Heart right ventricle (tissue), 16 donors: ENCODE measurements at regions not wholly inside any gene's neighbourhood (a gene's known extent, or its start where the extent isn't known, plus 50 kb on each side); places are given as distances from the start of the nearest gene placed in this dataset.

Experiments used
- ATAC-seq, 8 donors: fragments of 200-7000 bp; cut with Tn5 transposase; one replicate each; pipeline ENCODE4 v1.9.1; 2020; ENCODE audit warnings: mild to moderate bottlenecking in 8 of 8, moderate library complexity in 8 of 8, moderate number of reproducible peaks in 1 of 8
- DNase-seq, 2 donors: peaks; one replicate each; pipeline ENCODE4 v3.0.0-alpha.2; 2020
- H3K27ac ChIP-seq, 10 donors: fragments of 200-600 bp; sonication (generic) in 2 of 10; one replicate each; pipeline versions ENCODE4 v1.5.0 to v1.8.0; 2020 to 2022; ENCODE audit warnings: mild to moderate bottlenecking in 3 of 10
- H3K27me3 ChIP-seq, 7 donors: fragments of 200-600 bp; one replicate each; pipeline ENCODE4 v1.8.0; 2021 to 2022; ENCODE audit warnings: mild to moderate bottlenecking in 2 of 7
- H3K36me3 ChIP-seq, 9 donors: fragments of 200-600 bp; sonication (generic) in 1 of 9; one replicate each; pipeline versions ENCODE4 v1.5.0 to v1.8.0; 2020 to 2022; ENCODE audit warnings: mild to moderate bottlenecking in 2 of 9
- H3K4me1 ChIP-seq, 9 donors: fragments of 200-600 bp; sonication (generic) in 1 of 9; one replicate each; pipeline versions ENCODE4 v1.5.0 to v1.8.0; 2020 to 2022; ENCODE audit warnings: mild to moderate bottlenecking in 4 of 9
- H3K4me3 ChIP-seq, 10 donors: fragments of 200-600 bp; sonication (generic) in 2 of 10; one replicate each; pipeline versions ENCODE4 v1.5.0 to v1.8.0; 2020 to 2022; ENCODE audit warnings: mild to moderate bottlenecking in 7 of 10, moderate library complexity in 2 of 10
- H3K9me3 ChIP-seq, 11 donors: fragments of 200-600 bp in 10 of 11; sonication (generic) in 2 of 11; one replicate each; pipeline versions ENCODE4 v1.5.0 to v1.8.0; 2013 to 2022; ENCODE audit warnings: mild to moderate bottlenecking in 2 of 11, control low read depth in 1 of 11, moderate library complexity in 1 of 11
- WGBS, 2 donors: extraction: QIAGEN DNeasy Blood & Tissue Kit; methylation state at CpG; one replicate each; pipeline ENCODE4 v1.1.7; 2013; ENCODE audit warnings: inconsistent platforms in 1 of 2; 5-methylcytosine and 5-hydroxymethylcytosine counted together
- intact Hi-C, 10 donors: fragments of 100-400 bp; cut with DNase I; formaldehyde crosslinking; loops; one replicate each; pipeline versions ENCODE4 v1.11.1 to v1.14.2; 2022
- TF ChIP-seq, protein P1 (sequence below), 9 donors: fragments of 200-600 bp; sonication (generic) in 2 of 9; IDR thresholded peaks; one replicate each; pipeline versions ENCODE4 v1.5.0 to v1.8.0; 2021 to 2022; ENCODE audit warnings: antibody characterized with exemption in 9 of 9, mild to moderate bottlenecking in 5 of 9, moderate library complexity in 1 of 9
- donor health status: Arrhythmogenic right ventricular cardiomyopathy.
- donor health status: ischemic (EF 13 %, LVEDD 7.1; RV severe dilation, severe dysfunction).
- donor health status: healthy with polysubstance abuse.
- donor health status: DM: no; HTN: yes; CAD: no.
- donor health status: DM: no; HTN: no; CAD: no.
- donor health status: ischemic (EF 25% LVEDD 6.9; RV normal size, moderate dysfunction).
- donor health status: ischemic (EF 25% LVEDD 5.7; RV mildly dilated, moderate dysfunction).
- donor health status: healthy.
- donor health status: DM: yes; HTN: yes; CAD: no.
- donor health status: Ischemic cardiomyopathy.
- donor health status: ischemic (EF 35%, LVEDD 5.7; RV mildly dilated, moderate dysfunction).
- donor health status: nonischemic (EF 11% LVEDD 7.7; RV severe dilation, severe dysfunction).
- donor health status: DM: yes; HTN: yes; CAD: no.
- donor health status: PGD.
- donor health status: ischemic (EF 29% LVEDD 5.4; RV normal size, mild dysfunction).
- donor health status: nonischemic (EF 23%, LVEDD 6.1; RV moderate dilation, normal function).

DNA sequence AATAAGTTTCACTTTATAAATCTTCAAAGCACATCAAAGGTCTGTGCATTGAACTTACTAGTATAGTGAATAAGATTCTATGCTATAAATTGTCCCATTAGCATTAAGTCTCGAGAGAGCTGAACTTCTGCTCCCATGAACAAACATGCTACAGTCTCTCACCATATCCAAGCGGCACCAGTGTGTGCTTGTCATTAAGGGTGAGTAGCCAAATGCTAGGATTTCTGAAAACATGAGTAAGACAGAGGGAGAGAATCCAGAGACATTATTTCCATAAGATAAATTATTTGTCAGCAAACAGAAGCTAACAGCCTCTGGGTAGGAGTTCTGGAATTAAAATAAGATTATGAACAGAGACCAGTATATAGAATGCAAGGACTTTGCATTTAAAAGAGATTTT is 2882.5 kb downstream of the PCDH9 start:
- WGBS, 2 donors = 53 to 54% methylated on average over 2 of the region's 2 CpGs
- Histone ChIP-seq H3K4me1 (no peaks in the 10 kb centered on the region), H3K36me3 (no peaks in the 10 kb centered on the region), H3K27ac (no peak overlapping the region), H3K4me3 (no peak overlapping the region), H3K27me3 (no peaks in the 10 kb centered on the region), H3K9me3 (peaks cover 0 to 29% (median 0%) of the 10 kb centered on the region in 11 donors)
- TF ChIP-seq, protein P1, sequence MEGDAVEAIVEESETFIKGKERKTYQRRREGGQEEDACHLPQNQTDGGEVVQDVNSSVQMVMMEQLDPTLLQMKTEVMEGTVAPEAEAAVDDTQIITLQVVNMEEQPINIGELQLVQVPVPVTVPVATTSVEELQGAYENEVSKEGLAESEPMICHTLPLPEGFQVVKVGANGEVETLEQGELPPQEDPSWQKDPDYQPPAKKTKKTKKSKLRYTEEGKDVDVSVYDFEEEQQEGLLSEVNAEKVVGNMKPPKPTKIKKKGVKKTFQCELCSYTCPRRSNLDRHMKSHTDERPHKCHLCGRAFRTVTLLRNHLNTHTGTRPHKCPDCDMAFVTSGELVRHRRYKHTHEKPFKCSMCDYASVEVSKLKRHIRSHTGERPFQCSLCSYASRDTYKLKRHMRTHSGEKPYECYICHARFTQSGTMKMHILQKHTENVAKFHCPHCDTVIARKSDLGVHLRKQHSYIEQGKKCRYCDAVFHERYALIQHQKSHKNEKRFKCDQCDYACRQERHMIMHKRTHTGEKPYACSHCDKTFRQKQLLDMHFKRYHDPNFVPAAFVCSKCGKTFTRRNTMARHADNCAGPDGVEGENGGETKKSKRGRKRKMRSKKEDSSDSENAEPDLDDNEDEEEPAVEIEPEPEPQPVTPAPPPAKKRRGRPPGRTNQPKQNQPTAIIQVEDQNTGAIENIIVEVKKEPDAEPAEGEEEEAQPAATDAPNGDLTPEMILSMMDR (IDR thresholded peaks at IDR 0.05) = no peak
- DNase-seq (no peak), ATAC-seq (no peak)
- intact Hi-C loops = no loop called here

DNA sequence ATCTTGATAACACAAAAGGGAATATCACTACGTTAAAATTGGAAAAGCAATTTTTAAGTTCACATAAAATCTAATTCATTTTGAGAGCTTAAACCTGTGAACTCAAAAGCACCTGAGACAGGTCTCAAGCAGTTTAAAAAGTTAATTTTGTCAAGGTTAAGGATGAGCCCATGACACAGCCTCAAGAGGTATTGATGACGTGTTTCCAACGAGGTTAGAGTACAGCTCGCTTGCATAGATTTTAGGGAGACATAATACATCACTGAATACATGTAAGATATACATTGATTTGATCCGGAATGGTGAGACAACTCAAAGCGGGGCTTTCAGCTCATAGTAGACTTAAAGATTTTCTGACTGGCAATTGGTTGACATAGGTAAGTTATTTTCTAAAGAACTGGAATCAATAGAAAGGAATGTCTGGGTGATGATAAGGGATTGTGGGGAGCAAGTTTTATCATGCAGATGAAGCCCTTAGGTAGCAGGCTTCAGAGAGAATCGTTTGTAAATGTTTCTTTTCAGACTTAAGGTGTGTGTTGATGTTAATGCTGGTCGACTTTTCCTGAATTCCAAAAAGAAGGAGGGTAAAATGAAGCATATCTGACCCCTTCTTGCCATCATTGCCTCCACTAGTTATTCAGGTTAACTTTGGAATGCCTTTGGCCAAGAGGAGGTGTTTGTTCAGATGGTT is 2890.6 kb downstream of the PCDH9 start:
- Histone ChIP-seq H3K4me3 (no peak overlapping the region), H3K27me3 (no peaks in the 10 kb centered on the region), H3K9me3 (peaks cover 0 to 35% (median 8%) of the 10 kb centered on the region in 11 donors), H3K36me3 (no peaks in the 10 kb centered on the region), H3K4me1 (no peaks in the 10 kb centered on the region), H3K27ac (no peak overlapping the region)
- WGBS, 2 donors = 69 to 72% methylated on average over 8 of the region's 8 CpGs
- TF ChIP-seq, protein P1 (IDR thresholded peaks at IDR 0.05) = no peak
- intact Hi-C loops = no loop called here
- DNase-seq (no peak), ATAC-seq (no peak)

DNA sequence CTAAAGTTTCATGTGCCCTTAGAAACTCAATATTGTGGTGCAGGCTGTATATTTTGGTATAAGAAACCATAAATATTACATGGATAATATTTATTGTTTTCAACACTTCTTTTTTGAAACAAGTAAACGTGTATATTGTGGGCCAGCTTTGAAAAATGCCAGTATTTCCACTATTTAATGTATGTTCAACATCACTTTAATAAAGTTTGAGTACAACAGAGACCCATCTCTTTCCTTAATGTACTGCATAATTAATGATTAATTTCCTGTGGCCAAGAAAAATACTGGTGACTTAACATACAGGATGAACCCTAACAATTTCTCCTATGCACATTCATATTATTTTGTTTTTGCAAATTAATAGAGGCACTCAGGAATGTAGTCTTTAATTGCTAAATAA is 2891.5 kb downstream of the PCDH9 start:
- WGBS, 2 donors = 40 to 50% methylated on average over 1 of the region's 1 CpG
- intact Hi-C loops = no loop called here
- Histone ChIP-seq H3K27ac (no peak overlapping the region), H3K4me3 (no peak overlapping the region), H3K36me3 (no peaks in the 10 kb centered on the region), H3K4me1 (no peaks in the 10 kb centered on the region), H3K27me3 (no peaks in the 10 kb centered on the region), H3K9me3 (peaks cover 0 to 42% (median 16%) of the 10 kb centered on the region in 11 donors)
- no peak for DNase-seq
- ATAC-seq = no peak
- TF ChIP-seq, protein P1 (IDR thresholded peaks at IDR 0.05) = no peak

DNA sequence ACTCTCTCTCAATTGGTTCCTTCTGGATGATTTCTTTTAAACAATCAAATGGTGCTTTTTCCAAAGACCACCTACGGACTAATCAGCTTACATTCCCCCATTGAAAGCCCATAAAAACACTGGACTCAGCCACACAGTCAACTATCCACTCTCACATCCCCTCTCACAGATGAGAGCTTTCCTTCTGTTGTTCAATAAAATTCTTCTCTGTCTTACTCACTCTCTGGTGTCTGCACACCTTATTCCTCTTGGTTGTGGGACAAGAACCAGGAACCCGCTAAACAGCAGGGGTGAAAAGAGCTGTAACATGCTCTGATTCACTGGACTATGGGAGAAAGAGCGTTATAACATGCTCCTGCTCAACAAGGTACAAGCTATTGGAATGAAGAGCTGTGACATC is 2896.2 kb downstream of the PCDH9 start:
- TF ChIP-seq, protein P1 (IDR thresholded peaks at IDR 0.05) = no peak
- ATAC-seq (no peak), DNase-seq (no peak)
- intact Hi-C loops = no loop called here
- H3K36me3 ChIP-seq = no peaks in the 10 kb centered on the region
- no peak overlapping the region for H3K27ac ChIP-seq
- no peak overlapping the region for H3K4me3 ChIP-seq
- peaks cover 0 to 30% (median 8%) of the 10 kb centered on the region in 11 donors for H3K9me3 ChIP-seq
- 83 to 87% methylated on average over 3 of the region's 3 CpGs for WGBS, 2 donors
- no peaks in the 10 kb centered on the region for H3K4me1 ChIP-seq
- no peaks in the 10 kb centered on the region for H3K27me3 ChIP-seq
